ENCODE measurements at regions not wholly inside any gene's neighbourhood (a gene's known extent, or its start where the extent isn't known, plus 50 kb on each side); places are given as distances from the start of the nearest gene placed in this dataset.
"Not testable (repeated sequence)": the region's sequence is repeated elsewhere in the genome, so short reads cannot be mapped to it uniquely, and the experiment has no call there.

- intact Hi-C loops (cut with micrococcal nuclease), result no loop called here
- Mint-ChIP-seq H3K27me3 (no peaks in the 10 kb centered on the region), H3K4me1 (ENCODE audit: low read depth) (no peaks in the 10 kb centered on the region), H3K9me3 (no peaks in the 10 kb centered on the region), H3K27ac (no peak overlapping the region), H3K4me3 (no peak overlapping the region), H3K36me3 (no peaks in the 10 kb centered on the region)
- POLR2A ChIA-PET, result no interaction called here
- CTCF ChIA-PET, result no interaction called here
- no peak for DNase-seq
Measured at GRCh38 chr6:126888727-126889725, 229.4 kb upstream of the RSPO3 start.

GRCh38 chr6:126890055-126890454, 228.4 kb upstream of the RSPO3 start:
- intact Hi-C loops (cut with micrococcal nuclease), result no loop called here
- ChIA-PET CTCF (no interaction called here), POLR2A (no interaction called here)
- H3K27ac Mint-ChIP-seq, result no peak overlapping the region
- H3K4me1 Mint-ChIP-seq (ENCODE audit: low read depth), result no peaks in the 10 kb centered on the region
- H3K27me3 Mint-ChIP-seq, result no peaks in the 10 kb centered on the region
- no peak for DNase-seq
- H3K4me3 Mint-ChIP-seq, result no peak overlapping the region
- no peaks in the 10 kb centered on the region for H3K36me3 Mint-ChIP-seq
- no peaks in the 10 kb centered on the region for H3K9me3 Mint-ChIP-seq

GRCh38 chr6:126891158-126891557, 227.3 kb upstream of the RSPO3 start:
- POLR2A ChIA-PET, result no interaction called here
- Mint-ChIP-seq H3K36me3 (no peaks in the 10 kb centered on the region), H3K9me3 (no peaks in the 10 kb centered on the region), H3K27me3 (no peaks in the 10 kb centered on the region), H3K4me3 (no peak overlapping the region), H3K4me1 (ENCODE audit: low read depth) (no peaks in the 10 kb centered on the region), H3K27ac (no peak overlapping the region)
- CTCF ChIA-PET, result no interaction called here
- no peak for DNase-seq
- intact Hi-C loops (cut with micrococcal nuclease), result no loop called here

GRCh38 chr6:126892869-126893268, 225.6 kb upstream of the RSPO3 start:
- H3K4me3 Mint-ChIP-seq; intact Hi-C loops (cut with micrococcal nuclease); H3K27ac Mint-ChIP-seq; POLR2A ChIA-PET; H3K9me3 Mint-ChIP-seq; H3K27me3 Mint-ChIP-seq; H3K36me3 Mint-ChIP-seq; CTCF ChIA-PET; DNase-seq; H3K4me1 Mint-ChIP-seq (ENCODE audit: low read depth): not testable (repeated sequence)

GRCh38 chr6:126897758-126898157, 220.7 kb upstream of the RSPO3 start:
- intact Hi-C loops (cut with micrococcal nuclease), result no loop called here
- Mint-ChIP-seq H3K4me1 (ENCODE audit: low read depth) (no peaks in the 10 kb centered on the region), H3K27me3 (no peaks in the 10 kb centered on the region), H3K36me3 (no peaks in the 10 kb centered on the region), H3K4me3 (no peak overlapping the region), H3K9me3 (no peaks in the 10 kb centered on the region), H3K27ac (no peak overlapping the region)
- DNase-seq, result no peak
- ChIA-PET POLR2A (no interaction called here), CTCF (no interaction called here)

DNA sequence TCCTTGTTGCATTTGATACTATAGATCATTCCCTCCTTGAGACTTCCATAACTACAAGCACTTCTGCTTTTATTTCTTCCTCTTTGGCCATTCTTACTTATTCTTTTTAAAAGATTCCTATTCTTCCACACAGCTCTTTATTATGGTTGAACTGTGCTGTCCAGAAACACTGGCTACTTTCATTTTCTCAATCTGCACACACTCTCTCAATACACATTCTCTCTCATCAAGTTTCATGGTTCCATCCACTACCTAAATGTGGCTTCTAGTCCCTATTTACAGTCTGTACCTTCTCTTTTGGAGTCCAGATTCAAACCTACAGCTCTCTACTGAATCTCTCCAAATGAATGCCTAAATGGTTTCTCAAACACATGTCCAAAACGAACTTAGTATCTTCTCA, 214.3 kb upstream of the RSPO3 start:
- CTCF ChIA-PET, result no interaction called here
- Mint-ChIP-seq H3K4me3 (no peak overlapping the region), H3K27me3 (no peaks in the 10 kb centered on the region), H3K36me3 (no peaks in the 10 kb centered on the region), H3K27ac (no peak overlapping the region), H3K4me1 (ENCODE audit: low read depth) (no peaks in the 10 kb centered on the region), H3K9me3 (no peaks in the 10 kb centered on the region)
- POLR2A ChIA-PET, result no interaction called here
- DNase-seq, result no peak
- intact Hi-C loops (cut with micrococcal nuclease), result no loop called here

DNA sequence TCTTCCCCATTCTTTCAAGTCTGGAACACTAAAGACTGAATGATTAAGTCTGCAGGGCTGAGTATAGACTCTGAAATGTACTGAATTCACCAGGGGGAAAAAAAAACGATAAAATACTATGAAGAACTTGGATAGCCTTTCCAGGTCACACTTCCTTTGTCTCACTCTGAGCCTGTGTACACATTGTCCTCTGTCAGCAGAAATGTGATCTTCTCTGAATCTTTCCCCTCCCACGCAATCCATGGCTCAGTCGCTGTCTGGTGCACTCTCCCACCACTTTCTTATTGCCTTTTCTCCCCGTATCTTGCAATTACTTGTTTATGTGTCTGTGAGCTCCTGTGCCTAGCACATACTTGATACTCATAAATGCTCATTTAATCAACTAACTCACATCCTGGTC, 212.6 kb upstream of the RSPO3 start:
- intact Hi-C loops (cut with micrococcal nuclease), result no loop called here
- POLR2A ChIA-PET, result no interaction called here
- Mint-ChIP-seq H3K36me3 (no peaks in the 10 kb centered on the region), H3K4me1 (ENCODE audit: low read depth) (no peaks in the 10 kb centered on the region), H3K4me3 (no peak overlapping the region), H3K27me3 (no peaks in the 10 kb centered on the region), H3K9me3 (no peaks in the 10 kb centered on the region), H3K27ac (no peak overlapping the region)
- CTCF ChIA-PET, result no interaction called here
- no peak for DNase-seq

- H3K27me3 Mint-ChIP-seq, result no peaks in the 10 kb centered on the region
- ChIA-PET CTCF (no interaction called here), POLR2A (no interaction called here)
- no peaks in the 10 kb centered on the region for H3K4me1 Mint-ChIP-seq (ENCODE audit: low read depth)
- H3K27ac Mint-ChIP-seq, result no peak overlapping the region
- no peaks in the 10 kb centered on the region for H3K9me3 Mint-ChIP-seq
- H3K4me3 Mint-ChIP-seq, result no peak overlapping the region
- intact Hi-C loops (cut with micrococcal nuclease), result no loop called here
- H3K36me3 Mint-ChIP-seq, result no peaks in the 10 kb centered on the region
- DNase-seq, result no peak
Measured at GRCh38 chr6:126907312-126907711, 211.2 kb upstream of the RSPO3 start.

- no peaks in the 10 kb centered on the region for H3K4me1 Mint-ChIP-seq (ENCODE audit: low read depth)
- H3K27ac Mint-ChIP-seq, result no peak overlapping the region
- ChIA-PET POLR2A (no interaction called here), CTCF (no interaction called here)
- no peaks in the 10 kb centered on the region for H3K9me3 Mint-ChIP-seq
- no peaks in the 10 kb centered on the region for H3K36me3 Mint-ChIP-seq
- intact Hi-C loops (cut with micrococcal nuclease), result no loop called here
- no peak for DNase-seq
- H3K27me3 Mint-ChIP-seq, result no peaks in the 10 kb centered on the region
- no peak overlapping the region for H3K4me3 Mint-ChIP-seq
Measured at GRCh38 chr6:126907996-126908395, 210.5 kb upstream of the RSPO3 start.

- H3K27me3 Mint-ChIP-seq, result no peaks in the 10 kb centered on the region
- H3K27ac Mint-ChIP-seq, result no peak overlapping the region
- POLR2A ChIA-PET, result no interaction called here
- DNase-seq, result no peak
- H3K4me3 Mint-ChIP-seq, result no peak overlapping the region
- intact Hi-C loops (cut with micrococcal nuclease), result no loop called here
- no peaks in the 10 kb centered on the region for H3K9me3 Mint-ChIP-seq
- no peaks in the 10 kb centered on the region for H3K36me3 Mint-ChIP-seq
- CTCF ChIA-PET, result no interaction called here
- H3K4me1 Mint-ChIP-seq (ENCODE audit: low read depth), result no peaks in the 10 kb centered on the region
Measured at GRCh38 chr6:126909493-126909892, 209.0 kb upstream of the RSPO3 start.

DNA sequence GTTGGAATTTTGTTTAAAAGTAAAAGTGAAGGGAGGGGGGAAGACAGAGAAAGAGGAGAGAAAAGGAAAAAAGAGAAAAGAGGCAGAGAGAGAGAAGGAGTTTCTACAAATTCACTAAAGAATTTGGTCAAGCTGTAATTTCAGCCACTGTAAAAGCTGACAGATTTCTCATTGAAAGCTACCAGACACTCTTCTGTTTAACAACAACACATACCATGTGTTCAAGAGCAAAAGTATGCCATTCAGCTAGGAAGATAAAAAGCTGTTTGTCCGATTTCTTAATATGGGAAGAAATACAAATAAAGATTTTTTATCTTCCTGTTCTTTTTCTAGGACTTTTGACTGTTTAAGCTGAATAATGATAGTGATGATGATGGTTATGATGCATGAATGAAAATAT, 204.8 kb upstream of the RSPO3 start:
- no peaks in the 10 kb centered on the region for H3K36me3 Mint-ChIP-seq
- H3K27me3 Mint-ChIP-seq, result no peaks in the 10 kb centered on the region
- H3K4me1 Mint-ChIP-seq (ENCODE audit: low read depth), result no peaks in the 10 kb centered on the region
- DNase-seq, result no peak
- H3K4me3 Mint-ChIP-seq, result no peak overlapping the region
- H3K9me3 Mint-ChIP-seq, result no peaks in the 10 kb centered on the region
- intact Hi-C loops (cut with micrococcal nuclease), result no loop called here
- ChIA-PET POLR2A (no interaction called here), CTCF (no interaction called here)
- H3K27ac Mint-ChIP-seq, result no peak overlapping the region

DNA sequence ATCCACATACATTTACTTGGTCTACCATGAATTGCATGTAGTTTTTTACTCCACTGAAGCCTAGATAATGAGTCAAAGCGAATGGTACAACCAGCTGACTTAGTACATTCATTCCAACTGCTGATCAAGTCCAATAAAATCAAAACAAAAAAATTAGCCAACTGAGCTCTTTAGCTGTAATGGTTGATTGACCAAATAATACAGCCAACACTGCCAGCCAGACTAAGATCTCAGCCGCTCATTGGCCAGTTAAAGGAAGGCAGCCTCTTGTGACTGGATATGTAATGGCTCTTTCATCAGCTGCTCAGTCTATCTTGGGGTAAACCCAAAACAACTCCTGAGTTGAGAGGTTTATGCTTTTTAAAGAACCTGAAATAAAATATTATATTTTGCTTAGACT, 204.3 kb upstream of the RSPO3 start:
- no peak overlapping the region for H3K27ac Mint-ChIP-seq
- CTCF ChIA-PET, result no interaction called here

DNA sequence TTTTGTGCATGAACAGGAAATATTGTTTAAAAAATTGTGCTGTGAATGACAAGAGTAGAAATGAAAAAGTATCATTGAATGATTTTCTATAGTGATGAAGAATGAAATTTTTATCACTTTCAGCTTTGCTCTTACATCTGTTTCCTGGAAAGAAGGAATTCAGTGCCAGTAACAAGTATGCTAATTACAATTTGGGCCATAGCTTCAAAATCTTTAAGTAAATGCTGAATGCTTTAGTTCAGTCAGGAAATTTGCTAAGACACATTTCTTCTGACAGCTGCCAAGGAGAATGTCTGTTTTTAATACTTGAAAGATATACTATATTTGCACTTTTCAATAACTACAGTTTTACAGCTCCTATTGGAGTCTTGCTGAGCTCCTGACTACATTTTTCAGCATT, 203.7 kb upstream of the RSPO3 start:
- CTCF ChIA-PET, result no interaction called here
- POLR2A ChIA-PET, result no interaction called here
- Mint-ChIP-seq H3K27ac (no peak overlapping the region), H3K9me3 (no peaks in the 10 kb centered on the region), H3K27me3 (no peaks in the 10 kb centered on the region), H3K36me3 (no peaks in the 10 kb centered on the region), H3K4me1 (ENCODE audit: low read depth) (no peaks in the 10 kb centered on the region), H3K4me3 (no peak overlapping the region)
- intact Hi-C loops (cut with micrococcal nuclease), result no loop called here
- no peak for DNase-seq

More for the DNA sequence above, 204.3 kb upstream of the RSPO3 start:
- H3K4me1 Mint-ChIP-seq (ENCODE audit: low read depth), result no peaks in the 10 kb centered on the region
- H3K27me3 Mint-ChIP-seq, result no peaks in the 10 kb centered on the region
- DNase-seq, result no peak
- intact Hi-C loops (cut with micrococcal nuclease), result no loop called here
- no peak overlapping the region for H3K4me3 Mint-ChIP-seq
- POLR2A ChIA-PET, result no interaction called here
- no peaks in the 10 kb centered on the region for H3K36me3 Mint-ChIP-seq
- H3K9me3 Mint-ChIP-seq, result no peaks in the 10 kb centered on the region
